GM13976 (cell line): ENCODE measurements at regions not wholly inside any gene's neighbourhood (a gene's known extent, or its start where the extent isn't known, plus 50 kb on each side); places are given as distances from the start of the nearest gene placed in this dataset.

ENCODE experiments used
- DNase-seq: peaks from one replicate; pipeline ENCODE4 v3.0.0; 2012; ENCODE audit warnings: low spot score
- in situ Hi-C: fragments of 300-500 bp; cut with MboI; formaldehyde crosslinking; loops from one replicate; pipeline ENCODE4 v1.12.0; 2022; ENCODE audit warnings: low sequenced_read_pairs, mixed read lengths, inconsistent platforms; ENCODE audit not compliant: unreplicated experiment
- TF ChIP-seq, protein P1 (sequence below): IDR thresholded peaks from 2 replicates; pipeline ENCODE4 v1.5.1; 2012; ENCODE audit warnings: borderline replicate concordance, mild to moderate bottlenecking; ENCODE audit not compliant: insufficient read depth; ENCODE audit errors: extremely low read depth, missing control alignments, control extremely low read depth

DNA sequence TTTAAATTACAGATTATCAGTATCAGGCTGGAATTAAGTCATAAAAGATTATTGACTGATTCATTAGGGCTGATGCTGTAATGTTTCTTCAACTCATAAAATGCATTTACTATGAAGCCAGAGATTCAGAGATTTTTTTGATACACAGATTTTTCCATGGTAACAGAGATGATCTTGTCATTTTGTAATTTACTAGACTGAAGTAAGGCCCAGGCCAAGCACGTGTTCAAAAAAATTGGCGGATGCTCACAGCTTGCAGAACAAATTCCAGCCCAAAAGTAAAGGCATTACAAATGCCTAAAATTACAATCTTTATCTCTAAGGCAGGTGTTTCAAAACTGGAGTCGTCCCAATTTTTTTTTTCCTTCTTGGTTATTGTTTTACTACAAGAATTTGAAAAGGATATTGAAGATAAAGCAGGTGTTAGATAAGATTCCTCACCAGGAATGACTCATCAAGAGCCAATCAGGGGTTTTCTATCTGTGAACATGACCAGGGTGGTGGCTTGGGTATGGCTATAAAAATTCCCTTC lies 78.4 kb upstream of the MEOX2 start:
- no peak for DNase-seq
- in situ Hi-C loops = no loop called here
- TF ChIP-seq, protein P1, sequence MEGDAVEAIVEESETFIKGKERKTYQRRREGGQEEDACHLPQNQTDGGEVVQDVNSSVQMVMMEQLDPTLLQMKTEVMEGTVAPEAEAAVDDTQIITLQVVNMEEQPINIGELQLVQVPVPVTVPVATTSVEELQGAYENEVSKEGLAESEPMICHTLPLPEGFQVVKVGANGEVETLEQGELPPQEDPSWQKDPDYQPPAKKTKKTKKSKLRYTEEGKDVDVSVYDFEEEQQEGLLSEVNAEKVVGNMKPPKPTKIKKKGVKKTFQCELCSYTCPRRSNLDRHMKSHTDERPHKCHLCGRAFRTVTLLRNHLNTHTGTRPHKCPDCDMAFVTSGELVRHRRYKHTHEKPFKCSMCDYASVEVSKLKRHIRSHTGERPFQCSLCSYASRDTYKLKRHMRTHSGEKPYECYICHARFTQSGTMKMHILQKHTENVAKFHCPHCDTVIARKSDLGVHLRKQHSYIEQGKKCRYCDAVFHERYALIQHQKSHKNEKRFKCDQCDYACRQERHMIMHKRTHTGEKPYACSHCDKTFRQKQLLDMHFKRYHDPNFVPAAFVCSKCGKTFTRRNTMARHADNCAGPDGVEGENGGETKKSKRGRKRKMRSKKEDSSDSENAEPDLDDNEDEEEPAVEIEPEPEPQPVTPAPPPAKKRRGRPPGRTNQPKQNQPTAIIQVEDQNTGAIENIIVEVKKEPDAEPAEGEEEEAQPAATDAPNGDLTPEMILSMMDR = no peak

DNA sequence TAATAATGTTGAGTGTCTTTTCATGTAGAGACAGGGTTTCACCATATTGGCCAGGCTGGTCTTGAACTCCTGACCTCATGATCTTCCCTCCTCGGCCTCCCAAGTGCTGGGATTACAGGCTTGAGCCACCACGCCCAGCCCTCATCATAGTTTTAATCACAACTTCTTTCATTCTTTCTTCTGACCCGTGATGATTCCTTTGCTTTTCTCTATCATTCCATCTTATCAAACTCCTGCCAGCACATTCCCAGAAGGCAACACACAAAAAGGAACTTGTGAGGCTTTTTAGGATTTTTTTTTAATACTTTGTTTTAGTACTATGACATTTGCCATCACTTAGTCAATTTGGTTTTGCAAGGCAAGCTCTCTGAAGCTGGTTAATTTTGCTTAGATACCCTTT lies 77.5 kb upstream of the MEOX2 start:
- TF ChIP-seq, protein P1 = no peak
- in situ Hi-C loops = no loop called here
- DNase-seq = no peak

DNA sequence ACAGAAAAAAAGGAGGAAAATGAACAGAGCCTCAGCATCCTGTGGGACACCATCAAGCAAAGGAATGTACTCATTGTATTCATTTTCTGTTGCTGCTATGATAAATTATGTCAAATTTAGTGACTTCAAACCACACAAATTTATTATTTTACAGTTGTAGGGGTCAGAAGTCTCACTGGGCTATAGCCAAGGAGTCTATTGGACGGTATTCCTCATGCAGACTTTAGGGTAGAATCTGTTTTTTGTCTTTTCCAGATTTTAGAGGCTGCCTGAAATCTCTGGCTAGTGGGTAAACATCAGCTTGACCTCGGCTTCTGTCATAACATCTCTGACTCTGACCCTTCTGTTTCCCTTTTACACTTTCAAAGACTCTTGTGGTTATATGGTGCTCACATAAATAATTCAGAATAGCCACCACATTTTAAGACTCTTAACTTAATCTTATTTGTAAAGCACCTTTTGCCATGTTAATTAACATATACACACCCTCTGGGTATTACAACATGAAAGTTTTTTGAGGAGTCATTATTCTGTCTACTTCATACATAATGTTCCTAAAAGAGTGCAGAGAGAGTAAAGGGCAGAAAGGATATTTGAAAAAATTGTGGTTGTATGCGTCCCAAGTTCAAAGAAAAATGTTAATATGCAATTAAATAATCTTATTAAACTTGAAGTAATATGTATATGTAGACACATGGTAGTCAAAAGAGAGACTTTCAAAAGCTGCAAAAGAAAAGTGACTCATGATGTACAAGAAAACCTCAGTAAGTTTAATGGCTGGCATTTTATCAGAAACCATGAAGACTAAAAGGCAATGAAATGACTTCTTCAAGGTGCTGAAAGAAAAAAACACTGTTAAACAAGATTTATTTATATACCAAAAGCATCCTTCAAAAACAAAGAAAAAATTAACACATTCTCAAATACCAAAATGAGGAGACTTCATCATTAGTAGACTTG lies 70.8 kb upstream of the MEOX2 start:
- TF ChIP-seq, protein P1 = no peak
- no peak for DNase-seq
- in situ Hi-C loops = no loop called here

DNA sequence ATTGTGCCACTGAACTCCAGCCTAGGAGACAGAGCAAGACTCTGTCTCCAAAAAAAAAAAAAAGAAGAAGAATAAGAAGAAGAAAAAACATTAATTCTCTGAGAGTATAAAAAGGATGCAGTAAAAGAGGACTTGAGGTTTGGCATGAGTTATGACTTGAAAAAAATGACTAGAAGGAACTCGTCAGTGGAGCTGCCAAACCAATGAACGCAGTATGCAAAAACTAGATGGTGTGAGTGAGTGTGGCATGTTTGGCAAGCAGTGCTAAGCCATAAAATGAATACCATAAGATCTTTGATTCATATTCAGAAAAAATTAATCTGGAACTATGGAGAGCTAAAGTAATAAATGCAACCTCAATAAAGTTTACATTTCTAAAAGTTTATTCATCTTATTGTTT lies 68.6 kb upstream of the MEOX2 start:
- no peak for DNase-seq
- in situ Hi-C loops = no loop called here
- TF ChIP-seq, protein P1 = no peak

DNA sequence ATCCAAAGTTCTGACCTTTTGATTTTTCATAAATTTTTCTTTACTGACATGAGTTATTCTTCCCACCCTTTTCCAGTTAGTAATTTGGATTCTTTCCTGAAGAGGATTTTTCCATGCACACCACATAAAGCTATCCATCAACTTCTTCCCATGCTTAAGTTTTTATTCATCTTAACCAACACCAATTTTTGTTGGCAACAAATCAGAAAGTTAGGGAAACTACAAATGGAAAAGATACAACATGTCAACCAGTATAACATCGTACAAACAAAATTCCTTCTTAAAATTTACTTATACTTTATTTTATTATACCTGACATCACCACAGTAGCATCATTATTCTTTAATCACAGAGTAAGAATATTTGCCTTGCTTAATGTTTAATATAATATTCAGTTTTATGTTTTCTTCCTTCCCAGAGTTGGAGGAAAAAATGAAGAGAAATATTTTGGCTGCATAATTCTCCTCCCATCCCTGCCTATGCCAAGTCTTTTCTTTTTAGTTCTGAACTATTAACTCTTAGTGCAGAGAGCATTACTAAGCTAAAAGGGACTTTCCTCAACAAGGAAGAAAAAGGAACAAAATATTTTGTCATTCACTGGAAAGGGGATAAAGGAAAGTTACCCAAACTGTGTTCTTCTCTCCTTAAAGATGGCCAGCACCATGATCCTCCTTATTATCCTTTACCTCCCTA lies 67.5 kb upstream of the MEOX2 start:
- no peak for DNase-seq
- in situ Hi-C loops = no loop called here
- TF ChIP-seq, protein P1 = no peak

DNA sequence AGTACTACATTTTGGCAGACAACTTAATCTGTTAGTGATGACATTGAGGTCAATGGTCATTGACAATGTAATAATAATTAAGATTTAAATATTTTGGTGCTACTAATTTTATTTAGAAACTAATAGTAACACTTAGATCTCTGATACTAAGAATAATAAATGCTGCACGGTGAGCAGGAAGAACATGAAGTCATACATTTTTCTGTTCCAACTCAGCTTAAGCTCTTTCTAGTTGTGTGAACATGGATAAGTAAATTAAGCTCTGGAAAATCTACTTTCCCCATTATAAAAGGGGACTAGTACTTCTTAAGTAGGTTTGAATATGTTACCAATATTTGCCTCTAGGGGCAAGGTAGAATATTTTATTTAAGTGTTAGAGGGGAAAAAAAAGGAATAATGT lies 65.9 kb upstream of the MEOX2 start:
- no peak for DNase-seq
- TF ChIP-seq, protein P1 = no peak
- in situ Hi-C loops = no loop called here
